AG04450 (cell line): ENCODE measurements at regions not wholly inside any gene's neighbourhood (a gene's known extent, or its start where the extent isn't known, plus 50 kb on each side); places are given as distances from the start of the nearest gene placed in this dataset.

Source experiments
- CTCF ChIA-PET: fragments of 300-600, 350-600 bp; formaldehyde crosslinking; extraction: SDS; loops from one replicate; lab custom pipeline; 2022; ENCODE audit warnings: antibody characterized with exemption, inconsistent platforms; lab: Charles Lee
- POLR2A ChIA-PET: fragments of 350-600 bp; formaldehyde crosslinking; extraction: SDS; loops from one replicate; lab custom pipeline; 2021; ENCODE audit warnings: antibody characterized with exemption, inconsistent platforms; lab: Yijun Ruan, JAX
- DNase-seq: peaks from one replicate; pipeline ENCODE4 v3.0.0-alpha.2; 2011; ENCODE audit warnings: low read depth, low spot score
- H3K27ac ChIP-seq: one replicate; pipeline ENCODE4 v1.5.1; 2012; ENCODE audit warnings: low read depth, low read length, control low read depth
- H3K27me3 ChIP-seq: one replicate; pipeline ENCODE4 v1.6.0; 2012; ENCODE audit warnings: low read length; ENCODE audit not compliant: control insufficient read depth, insufficient read depth
- H3K4me3 ChIP-seq: 2 replicates; pipeline ENCODE4 v1.5.1; 2011; ENCODE audit warnings: mild to moderate bottlenecking, low read depth, low read length, control low read depth
- H3K9me3 ChIP-seq: 2 replicates; pipeline ENCODE4 v1.5.1; 2012; ENCODE audit warnings: low read length; ENCODE audit not compliant: control insufficient read depth, insufficient read depth
- CTCF ChIP-seq: IDR thresholded peaks from 2 replicates; pipeline ENCODE4 v1.5.1; 2011; ENCODE audit warnings: low read depth, low read length, control low read depth, inconsistent platforms

GRCh38 chr3:164418414-164418813, 659.9 kb downstream of the SI start:
- no peak for DNase-seq
- H3K4me3 ChIP-seq = no peak overlapping the region
- no peaks in the 10 kb centered on the region for H3K27me3 ChIP-seq
- H3K27ac ChIP-seq = no peak overlapping the region
- ChIA-PET POLR2A (no interaction called here), CTCF (no interaction called here)
- TF ChIP-seq CTCF = no peak
- H3K9me3 ChIP-seq = peaks cover 3% of the 10 kb centered on the region

GRCh38 chr3:164417955-164418354, 660.3 kb downstream of the SI start:
- no peak for TF ChIP-seq CTCF
- Histone ChIP-seq H3K27ac (no peak overlapping the region), H3K4me3 (no peak overlapping the region), H3K9me3 (peaks cover 3% of the 10 kb centered on the region), H3K27me3 (no peaks in the 10 kb centered on the region)
- ChIA-PET POLR2A (no interaction called here), CTCF (no interaction called here)
- DNase-seq = no peak

- H3K27ac ChIP-seq = no peak overlapping the region
- ChIA-PET CTCF (no interaction called here), POLR2A (no interaction called here)
- no peak for DNase-seq
- no peaks in the 10 kb centered on the region for H3K27me3 ChIP-seq
- no peak overlapping the region for H3K4me3 ChIP-seq
- H3K9me3 ChIP-seq = peaks cover 3% of the 10 kb centered on the region
- TF ChIP-seq CTCF = no peak
Observed at GRCh38 chr3:164416491-164417222, 661.6 kb downstream of the SI start.

- ChIA-PET POLR2A (no interaction called here), CTCF (no interaction called here)
- H3K4me3 ChIP-seq = no peak overlapping the region
- no peak for TF ChIP-seq CTCF
- H3K27ac ChIP-seq = no peak overlapping the region
- DNase-seq = no peak
- no peaks in the 10 kb centered on the region for H3K27me3 ChIP-seq
- H3K9me3 ChIP-seq = no peaks in the 10 kb centered on the region
Observed at GRCh38 chr3:164408326-164408725, 670.0 kb downstream of the SI start.

- ChIA-PET POLR2A (no interaction called here), CTCF (no interaction called here)
- no peak for TF ChIP-seq CTCF
- no peak overlapping the region for H3K4me3 ChIP-seq
- no peak overlapping the region for H3K27ac ChIP-seq
- peaks cover 4% of the 10 kb centered on the region for H3K9me3 ChIP-seq
- DNase-seq = no peak
- no peaks in the 10 kb centered on the region for H3K27me3 ChIP-seq
Observed at GRCh38 chr3:164407111-164407510, 671.2 kb downstream of the SI start.
